PC-9 (cell line): ENCODE measurements at regions not wholly inside any gene's neighbourhood (a gene's known extent, or its start where the extent isn't known, plus 50 kb on each side); places are given as distances from the start of the nearest gene placed in this dataset.
"Not testable (repeated sequence)": the region's sequence is repeated elsewhere in the genome, so short reads cannot be mapped to it uniquely, and the experiment has no call there.

Source experiments
- BruUV-seq: library from RNA; stranded (reverse); fragments of 400-500 nt; replicated peaks from 2 replicates; lab custom pipeline; 2021; lab: Mats Ljungman, UMichigan
- CTCF ChIA-PET: fragments of 300-600 bp; sonication (Branson Sonifier 250); formaldehyde crosslinking; loops from one replicate; lab custom pipeline; 2022; ENCODE audit warnings: antibody characterized with exemption; lab: Charles Lee
- POLR2A ChIA-PET: fragments of 300-600 bp; sonication (Branson Sonifier 250); formaldehyde crosslinking; loops from one replicate; lab custom pipeline; 2022; ENCODE audit warnings: antibody characterized with exemption; ENCODE audit not compliant: unreplicated experiment; lab: Charles Lee
- DNase-seq, 2 experiments: peaks; one replicate each; pipeline versions ENCODE4 v3.0.0 to v3.0.0-alpha.2; 2015 to 2022; ENCODE audit warnings: mixed read lengths in 1 of 2
- H2AFZ ChIP-seq: fragments of 200-600 bp; sonication (generic); 2 replicates; pipeline ENCODE4 v1.8.1; 2017; ENCODE audit warnings: antibody characterized with exemption
- H3F3A ChIP-seq: fragments of 200-600 bp; sonication (generic); 2 replicates; pipeline ENCODE4 v1.8.1; 2017; ENCODE audit warnings: antibody characterized with exemption, mild to moderate bottlenecking, low read depth; ENCODE audit not compliant: insufficient read depth
- H3K27ac ChIP-seq: fragments of 200-600 bp; sonication (generic); 2 replicates; pipeline ENCODE4 v1.6.1; 2016; ENCODE audit warnings: mixed run types
- H3K27me3 ChIP-seq: fragments of 200-600 bp; sonication (generic); 2 replicates; pipeline ENCODE4 v1.6.1; 2016; ENCODE audit warnings: low read depth, mixed run types; ENCODE audit not compliant: insufficient read depth
- H3K36me3 ChIP-seq: fragments of 200-600 bp; sonication (generic); 2 replicates; pipeline ENCODE4 v1.6.1; 2016; ENCODE audit warnings: low read depth, mixed run types
- H3K4me1 ChIP-seq: fragments of 200-600 bp; sonication (generic); replicated peaks from 2 replicates; pipeline ENCODE4 v1.6.1; 2016; ENCODE audit warnings: mixed run types; ENCODE audit not compliant: insufficient read depth
- H3K4me2 ChIP-seq: fragments of 200-600 bp; sonication (generic); 2 replicates; pipeline ENCODE4 v1.6.1; 2017; ENCODE audit warnings: mixed run types
- H3K4me3 ChIP-seq: fragments of 200-600 bp; sonication (generic); 2 replicates; pipeline ENCODE4 v1.6.1; 2016; ENCODE audit warnings: mixed run types
- H3K79me2 ChIP-seq: fragments of 200-600 bp; sonication (generic); 2 replicates; pipeline ENCODE4 v1.6.1; 2017; ENCODE audit warnings: low read depth, mixed run types
- H3K9me2 ChIP-seq: fragments of 200-600 bp; sonication (generic); 2 replicates; pipeline ENCODE4 v1.8.1; 2017; ENCODE audit warnings: mild to moderate bottlenecking; ENCODE audit not compliant: insufficient read depth
- H3K9me3 ChIP-seq: fragments of 200-600 bp; sonication (generic); 2 replicates; pipeline ENCODE4 v1.8.1; 2016; ENCODE audit warnings: low read depth; ENCODE audit not compliant: insufficient read depth
- H4K20me1 ChIP-seq: fragments of 200-600 bp; sonication (generic); 2 replicates; pipeline ENCODE4 v1.8.1; 2017; ENCODE audit not compliant: insufficient read depth
- CTCF ChIP-seq: fragments of 200-600 bp; sonication (generic); conservative IDR thresholded peaks from 2 replicates; pipeline ENCODE4 v1.6.1; 2017; ENCODE audit warnings: mixed run types, antibody characterized with exemption, mild to moderate bottlenecking, moderate library complexity
- EZH2 ChIP-seq: fragments of 200-600 bp; sonication (generic); IDR thresholded peaks from 2 replicates; pipeline ENCODE4 v1.8.0; 2017; ENCODE audit warnings: antibody characterized with exemption, low read depth
- intact Hi-C: fragments of 100-400 bp; cut with micrococcal nuclease; formaldehyde crosslinking; loops from one replicate; pipeline ENCODE4 v1.10.0; 2022; ENCODE audit not compliant: unreplicated experiment

- no peak for DNase-seq
- Histone ChIP-seq H4K20me1 (no peaks in the 10 kb centered on the region), H3K27ac (no peak overlapping the region), H3F3A (no peaks in the 10 kb centered on the region), H3K27me3 (no peaks in the 10 kb centered on the region), H3K9me3 (no peaks in the 10 kb centered on the region), H3K79me2 (no peaks in the 10 kb centered on the region), H2AFZ (no peak overlapping the region), H3K9me2 (no peaks in the 10 kb centered on the region), H3K4me2 (no peak overlapping the region), H3K4me1 (no peaks in the 10 kb centered on the region), H3K36me3 (no peaks in the 10 kb centered on the region), H3K4me3 (no peak overlapping the region)
- ChIA-PET CTCF (no interaction called here), POLR2A (interaction anchor here (0.6 kb wide), 1 partner anchor 681 kb away, joined by 4 read pairs; no protein-coding TSS in a partner anchor)
- no TSS peak for BruUV-seq
- intact Hi-C loops: no loop called here
- TF ChIP-seq CTCF (no peak), EZH2 (no peak)
These were observed 63.7 kb upstream of the IPO5 start for GRCh38 chr13:97889803-97890202.

- H4K20me1 ChIP-seq: no peaks in the 10 kb centered on the region
- no peak for DNase-seq
- no peak overlapping the region for H3K4me3 ChIP-seq
- ChIA-PET POLR2A (no interaction called here), CTCF (no interaction called here)
- BruUV-seq: no TSS peak
- no peaks in the 10 kb centered on the region for H3K79me2 ChIP-seq
- H3K4me1 ChIP-seq: no peaks in the 10 kb centered on the region
- no peak for TF ChIP-seq CTCF
- no peak for TF ChIP-seq EZH2
- no peaks in the 10 kb centered on the region for H3K9me2 ChIP-seq
- no peak overlapping the region for H3K4me2 ChIP-seq
- H3F3A ChIP-seq: no peaks in the 10 kb centered on the region
- intact Hi-C loops: no loop called here
- H3K27me3 ChIP-seq: no peaks in the 10 kb centered on the region
- no peaks in the 10 kb centered on the region for H3K9me3 ChIP-seq
- H3K36me3 ChIP-seq: no peaks in the 10 kb centered on the region
- H2AFZ ChIP-seq: no peak overlapping the region
- H3K27ac ChIP-seq: no peak overlapping the region
These were observed 62.9 kb upstream of the IPO5 start for GRCh38 chr13:97890573-97890972.

- H3K36me3 ChIP-seq, H3K4me1 ChIP-seq, H3K4me2 ChIP-seq, H3K27ac ChIP-seq, POLR2A ChIA-PET, H3K79me2 ChIP-seq, H3F3A ChIP-seq, DNase-seq, H2AFZ ChIP-seq, H3K9me3 ChIP-seq, BruUV-seq, intact Hi-C loops, CTCF ChIA-PET, H4K20me1 ChIP-seq, H3K4me3 ChIP-seq, H3K27me3 ChIP-seq, H3K9me2 ChIP-seq: not testable (repeated sequence)
These were observed 61.5 kb upstream of the IPO5 start for GRCh38 chr13:97891964-97892363.

- CTCF ChIA-PET: no interaction called here
These were observed 60.8 kb upstream of the IPO5 start for GRCh38 chr13:97892717-97893116.

More at GRCh38 chr13:97892717-97893116, 60.8 kb upstream of the IPO5 start:
- no peak overlapping the region for H3K27ac ChIP-seq
- H3K9me3 ChIP-seq: no peaks in the 10 kb centered on the region
- no peaks in the 10 kb centered on the region for H4K20me1 ChIP-seq
- H3K79me2 ChIP-seq: no peaks in the 10 kb centered on the region
- TF ChIP-seq EZH2 (no peak), CTCF (no peak)
- H3K36me3 ChIP-seq: no peaks in the 10 kb centered on the region
- intact Hi-C loops: no loop called here
- BruUV-seq: no TSS peak
- H2AFZ ChIP-seq: no peak overlapping the region
- H3K4me3 ChIP-seq: no peak overlapping the region
- H3K4me1 ChIP-seq: no peaks in the 10 kb centered on the region
- H3K4me2 ChIP-seq: no peak overlapping the region
- H3K27me3 ChIP-seq: no peaks in the 10 kb centered on the region
- POLR2A ChIA-PET: no interaction called here
- no peaks in the 10 kb centered on the region for H3K9me2 ChIP-seq
- no peak for DNase-seq
- H3F3A ChIP-seq: no peaks in the 10 kb centered on the region
